GM12875 (cell line): ENCODE measurements at regions not wholly inside any gene's neighbourhood (a gene's known extent, or its start where the extent isn't known, plus 50 kb on each side); places are given as distances from the start of the nearest gene placed in this dataset.

Experiments
- H3K4me3 ChIP-seq: one replicate; pipeline ENCODE4 v1.5.1; 2011; ENCODE audit warnings: low read depth, low read length, control low read depth
- CTCF ChIP-seq: IDR thresholded peaks from 2 replicates; pipeline ENCODE4 v1.5.1; 2011; ENCODE audit warnings: low read depth, mild to moderate bottlenecking, control low read depth, inconsistent platforms, low read length, moderate library complexity, borderline replicate concordance; ENCODE audit not compliant: insufficient read depth

GRCh38 chr10:3963191-3963673 lies 178.2 kb upstream of the KLF6 start:
- TF ChIP-seq CTCF = no peak
- H3K4me3 ChIP-seq = no peak overlapping the region

DNA sequence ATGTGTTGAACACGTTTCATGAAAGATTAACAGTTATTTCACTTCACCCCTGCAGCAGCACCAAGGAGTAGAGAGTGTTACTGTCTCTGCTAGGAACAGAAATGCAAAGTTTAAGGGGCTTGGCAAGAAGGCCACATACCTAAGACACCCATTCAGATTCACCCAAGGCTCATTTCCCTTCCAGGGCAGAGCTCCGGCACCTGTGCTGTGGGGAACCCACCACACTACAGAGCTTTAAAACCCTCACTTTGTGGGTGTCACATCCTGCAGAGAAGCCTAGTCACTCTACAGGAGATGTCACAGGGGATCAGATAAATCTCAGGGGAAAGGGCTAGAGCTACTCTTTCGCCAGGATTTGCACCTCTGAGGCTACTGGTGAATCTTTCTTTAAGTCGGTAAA lies 176.1 kb upstream of the KLF6 start:
- H3K4me3 ChIP-seq = no peak overlapping the region
- no peak for TF ChIP-seq CTCF

GRCh38 chr10:3960496-3960895 lies 175.5 kb upstream of the KLF6 start:
- H3K4me3 ChIP-seq = no peak overlapping the region
- no peak for TF ChIP-seq CTCF

DNA sequence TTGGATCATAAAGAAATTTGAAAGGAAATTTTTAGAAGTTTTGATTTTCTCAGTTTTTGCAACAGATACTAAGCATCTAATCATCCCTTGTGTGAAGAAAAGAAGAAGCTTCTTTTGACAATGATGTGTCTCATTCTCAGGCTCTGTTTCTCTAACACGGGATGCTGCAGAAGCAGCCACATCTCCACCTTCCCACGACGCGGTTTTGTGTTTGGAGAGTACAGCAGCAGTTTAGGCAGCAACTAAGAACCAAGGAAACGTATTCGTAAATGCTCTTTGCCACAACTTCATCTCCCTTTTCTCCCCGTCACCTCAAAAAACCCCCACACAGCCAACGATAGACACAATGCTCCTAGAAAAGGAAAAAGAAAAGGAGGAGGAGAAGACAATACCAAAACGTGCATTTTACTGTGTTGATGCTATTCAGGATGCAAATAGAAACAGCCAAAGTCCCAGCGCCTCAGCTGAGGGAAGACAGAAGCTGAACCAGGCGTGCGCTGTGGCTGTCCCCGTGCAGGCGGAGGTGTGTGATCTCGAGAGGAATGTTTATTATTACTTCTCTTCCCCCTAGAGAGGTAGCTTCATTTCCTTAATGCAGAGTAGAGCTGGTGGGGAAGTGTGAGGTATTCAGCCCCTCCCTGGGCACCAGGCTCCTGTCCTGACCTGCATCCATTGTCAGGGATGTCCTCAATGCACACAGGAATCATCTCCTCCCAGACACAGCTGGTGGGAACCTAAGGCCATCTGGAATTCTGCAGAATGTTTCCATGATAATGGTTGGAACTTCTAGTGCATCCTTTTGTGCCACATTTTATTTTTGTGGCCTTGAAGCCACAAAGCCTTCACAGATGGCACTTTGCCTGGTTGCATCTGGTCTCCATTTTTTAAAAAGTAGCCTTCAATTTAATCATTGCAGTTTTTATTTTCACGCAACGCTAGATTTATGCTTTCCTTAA lies 174.6 kb upstream of the KLF6 start:
- TF ChIP-seq CTCF = no peak
- H3K4me3 ChIP-seq = no peak overlapping the region

- H3K4me3 ChIP-seq = no peak overlapping the region
- TF ChIP-seq CTCF = no peak
Measured at GRCh38 chr10:3958472-3958996, 173.5 kb upstream of the KLF6 start.

DNA sequence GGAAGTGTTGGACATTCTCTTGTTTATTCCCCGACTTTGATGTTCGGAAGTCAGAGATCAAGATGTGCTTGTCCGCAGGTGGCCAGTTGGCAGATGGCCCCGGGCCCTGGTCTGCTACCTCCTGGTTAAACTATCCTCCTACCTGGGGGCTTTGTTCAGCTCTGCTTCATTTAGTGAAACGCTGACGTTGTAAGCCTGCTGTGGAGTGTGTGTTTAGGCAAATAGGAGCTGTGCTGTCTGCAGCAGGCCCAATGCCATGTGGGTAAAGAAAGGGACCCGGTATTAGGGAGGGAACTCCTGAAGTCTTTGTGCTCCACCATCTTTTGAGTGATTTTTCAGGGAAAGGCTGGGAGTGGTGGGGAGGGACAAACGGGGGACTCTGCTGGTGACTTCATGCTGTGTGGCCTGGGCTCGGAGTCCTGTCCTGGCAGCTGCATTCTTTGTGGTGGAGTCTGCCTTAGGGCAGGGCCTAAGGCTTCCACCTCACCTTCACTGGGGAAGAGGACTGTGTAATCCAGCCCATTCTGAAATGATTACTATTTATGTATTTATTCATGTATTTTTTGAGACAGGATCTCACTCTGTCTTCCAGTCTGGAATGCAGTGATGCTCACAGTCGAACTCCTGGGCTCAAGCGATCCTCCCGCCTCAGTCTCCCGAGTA lies 171.1 kb upstream of the KLF6 start:
- H3K4me3 ChIP-seq = no peak overlapping the region
- TF ChIP-seq CTCF = no peak
